GOT3 (cell line): ENCODE measurements at regions not wholly inside any gene's neighbourhood (a gene's known extent, or its start where the extent isn't known, plus 50 kb on each side); places are given as distances from the start of the nearest gene placed in this dataset.
"Not testable (repeated sequence)": the region's sequence is repeated elsewhere in the genome, so short reads cannot be mapped to it uniquely, and the experiment has no call there.

ENCODE experiments used
- DNase-seq: peaks from one replicate; lab custom pipeline; 2025; ENCODE audit warnings: mixed read lengths; lab: John Stamatoyannopoulos, UW

- no peak for DNase-seq
Measured at GRCh38 chr6:165782812-165783211, 119.8 kb upstream of the PDE10A start.

DNA sequence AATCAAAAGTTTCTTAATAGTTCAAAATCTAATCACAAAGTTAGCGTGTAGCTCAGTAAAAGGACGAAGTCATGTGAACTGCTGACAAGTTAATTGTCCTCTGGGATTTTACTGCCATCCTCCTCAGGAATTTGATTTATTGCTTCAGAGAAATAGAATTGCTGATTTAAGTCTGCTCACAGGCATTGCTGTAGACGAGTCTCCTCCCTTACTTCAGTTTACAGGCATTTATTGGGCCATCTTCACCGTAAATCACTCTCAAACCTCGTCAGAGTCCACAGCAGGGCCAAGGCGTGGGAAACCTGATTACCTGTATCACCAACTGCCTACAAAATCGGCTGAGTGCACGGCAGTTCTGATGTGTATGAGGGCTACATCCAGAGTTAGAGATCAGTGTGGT is 119.1 kb upstream of the PDE10A start:
- no peak for DNase-seq

- no peak for DNase-seq
Measured at GRCh38 chr6:165777680-165778079, 114.6 kb upstream of the PDE10A start.

- DNase-seq = no peak
Measured at GRCh38 chr6:165776691-165777090, 113.7 kb upstream of the PDE10A start.

DNA sequence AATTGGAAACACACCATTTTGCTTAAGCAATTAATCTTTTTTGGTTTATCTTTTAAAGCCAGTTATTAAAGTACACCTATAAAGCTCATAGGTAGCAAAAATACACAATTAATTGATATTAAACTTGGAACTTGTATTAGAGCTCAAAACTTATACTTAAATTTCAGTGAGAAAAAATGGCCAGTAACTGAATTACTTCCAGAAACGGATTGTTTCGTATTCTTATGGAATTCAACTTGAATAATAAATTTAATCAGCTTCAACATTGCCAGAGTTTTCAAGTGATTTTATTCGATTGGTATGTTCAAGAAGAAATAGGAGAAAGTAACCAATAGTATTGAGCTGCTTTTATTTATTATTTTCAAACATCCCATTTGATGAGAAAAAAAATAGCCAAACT is 112.7 kb upstream of the PDE10A start:
- no peak for DNase-seq

DNA sequence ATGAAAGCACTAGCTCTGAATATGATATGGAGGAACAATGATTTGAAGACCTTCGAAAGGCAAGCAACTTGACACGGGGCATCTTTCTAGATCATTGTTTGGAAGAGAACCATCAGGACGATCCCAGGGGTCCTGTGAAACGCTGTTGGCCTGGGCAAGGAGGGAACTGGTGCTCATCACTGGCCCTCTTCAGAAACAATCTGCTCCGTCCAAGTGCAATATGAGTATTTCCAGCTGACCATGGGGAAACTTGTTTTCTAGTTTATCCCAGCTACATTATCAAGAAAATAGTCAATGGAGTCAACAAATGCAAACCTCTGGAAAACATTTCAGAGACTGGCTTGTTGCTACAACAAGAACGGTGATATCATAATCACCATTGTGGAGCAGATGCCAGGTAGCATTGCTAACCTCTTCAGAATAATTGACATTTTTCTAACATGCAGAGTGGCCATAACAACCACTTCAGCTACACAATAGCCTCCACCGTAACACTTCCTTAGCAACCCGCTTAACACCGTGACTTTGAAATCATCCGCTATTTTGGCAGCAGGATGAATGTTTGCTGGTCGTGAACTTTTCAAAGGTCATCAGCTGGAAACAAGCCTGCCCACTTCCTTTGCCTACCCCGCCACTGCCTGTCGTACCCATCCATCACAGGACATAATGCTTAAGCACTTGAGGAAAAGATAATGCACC is 112.0 kb upstream of the PDE10A start:
- no peak for DNase-seq

DNA sequence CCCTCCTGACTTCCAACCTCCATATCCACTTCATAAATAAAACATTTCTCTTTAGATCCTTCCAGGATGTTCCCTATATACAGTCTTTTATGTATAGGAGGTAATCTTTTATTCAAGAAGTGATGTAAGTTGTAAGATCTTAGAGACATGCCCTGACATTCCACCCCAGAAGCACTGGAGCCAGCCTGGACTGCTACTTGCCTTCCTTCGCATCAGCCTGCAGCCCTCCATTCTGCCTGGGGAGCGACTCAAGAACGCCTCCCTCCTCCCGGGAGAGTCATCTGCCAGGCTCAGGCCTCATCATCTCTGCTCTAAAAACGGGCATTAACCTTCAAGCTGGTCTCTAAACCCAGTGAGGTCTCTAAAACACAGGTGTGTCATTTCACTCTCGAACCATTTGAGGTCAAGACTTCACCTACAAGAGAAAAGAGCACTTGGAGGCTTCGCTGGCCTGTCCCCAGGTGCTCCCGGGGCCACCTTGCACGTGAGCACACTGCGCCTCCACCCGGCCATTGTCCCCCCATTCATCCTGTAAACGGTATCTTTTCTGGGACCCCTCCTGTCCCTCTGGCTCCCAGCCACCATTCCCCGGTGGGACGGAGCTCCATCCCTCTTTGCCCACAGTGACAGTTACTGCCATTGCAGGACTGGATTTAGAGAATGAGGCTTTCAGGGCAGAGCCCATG is 107.5 kb upstream of the PDE10A start:
- no peak for DNase-seq

- no peak for DNase-seq
Measured at GRCh38 chr6:165769884-165770283, 106.8 kb upstream of the PDE10A start.

DNA sequence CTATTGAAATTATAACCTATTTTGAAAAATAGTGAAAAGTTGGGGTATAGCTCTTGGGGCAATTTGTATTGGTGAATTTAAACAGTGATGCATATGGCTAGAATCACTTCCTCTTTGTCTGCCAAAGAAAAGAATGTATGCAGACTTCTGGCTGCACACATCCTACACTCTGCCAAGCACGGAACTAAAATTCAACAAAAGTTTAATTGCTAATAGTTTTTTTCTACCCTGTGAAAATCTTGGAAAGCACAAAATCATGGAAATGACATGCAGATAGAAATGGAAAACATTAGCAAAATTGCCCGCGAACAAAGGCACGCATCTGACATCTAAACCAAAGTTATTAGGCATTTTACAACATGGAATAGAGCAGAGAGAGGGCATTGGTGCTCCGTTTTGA is 106.4 kb upstream of the PDE10A start:
- no peak for DNase-seq

DNA sequence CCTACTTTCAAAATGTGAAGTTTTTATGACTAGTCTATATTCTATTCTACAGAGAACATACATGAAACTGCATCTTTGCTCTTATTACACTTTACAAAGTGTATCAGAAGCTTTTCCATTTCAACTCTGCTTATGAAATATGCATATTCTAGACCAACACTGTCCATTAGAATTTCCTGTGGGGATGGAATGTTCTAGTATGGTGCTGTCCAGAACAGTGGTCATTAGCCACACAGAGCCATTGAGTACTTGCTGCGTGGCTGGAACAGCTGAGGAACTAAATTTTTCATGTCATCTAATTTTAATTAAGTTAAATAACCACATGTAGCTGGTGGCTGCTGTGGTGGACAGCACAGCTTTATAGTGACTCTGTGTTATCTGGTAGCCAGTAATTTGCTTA is 105.9 kb upstream of the PDE10A start:
- no peak for DNase-seq

DNA sequence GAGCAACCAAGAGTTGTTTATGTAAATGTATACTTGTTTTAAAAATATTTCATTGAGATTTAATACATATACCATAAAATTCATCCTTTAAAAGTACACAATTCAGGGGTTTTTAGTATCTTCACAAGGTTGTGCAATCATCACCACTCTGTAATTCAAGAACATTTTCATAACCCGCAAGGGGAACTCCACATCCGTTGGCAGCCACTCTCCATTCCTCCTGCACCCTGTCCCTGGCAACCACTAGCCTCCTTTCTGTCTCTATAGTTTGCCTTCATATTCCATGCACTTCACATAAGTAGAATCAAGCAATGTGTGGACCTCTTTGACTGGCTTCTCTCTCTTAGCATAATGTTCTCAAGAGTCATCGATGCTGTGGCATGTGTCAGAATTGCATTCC is 104.2 kb upstream of the PDE10A start:
- DNase-seq = no peak

DNA sequence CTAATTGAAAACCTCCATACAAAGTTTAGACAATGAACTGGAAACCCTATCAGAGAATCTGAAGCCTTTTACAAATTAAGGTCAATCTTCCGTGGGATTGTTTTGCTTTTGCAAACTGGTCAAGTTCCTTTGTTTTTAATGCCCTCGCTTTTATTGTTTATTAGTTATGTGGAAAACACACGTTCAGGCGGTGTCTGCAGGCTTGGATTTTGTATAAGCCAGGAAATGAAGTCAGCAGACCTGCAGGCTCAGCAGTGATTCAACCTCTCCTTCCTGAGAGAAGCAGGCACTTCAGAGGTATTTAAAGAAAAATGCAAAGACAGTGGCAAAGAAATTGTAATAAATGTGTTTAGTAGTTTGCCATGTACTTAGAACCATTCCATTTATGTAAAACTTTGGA is 103.4 kb upstream of the PDE10A start:
- no peak for DNase-seq

GRCh38 chr6:165766026-165766425 is 103.0 kb upstream of the PDE10A start:
- DNase-seq = no peak

GRCh38 chr6:165765256-165765655 is 102.2 kb upstream of the PDE10A start:
- not testable (repeated sequence) for DNase-seq

GRCh38 chr6:165762876-165763275 is 99.8 kb upstream of the PDE10A start:
- DNase-seq = no peak

- DNase-seq = no peak
Measured at GRCh38 chr6:165762125-165762524, 99.1 kb upstream of the PDE10A start.

GRCh38 chr6:165760803-165761185 is 97.8 kb upstream of the PDE10A start:
- no peak for DNase-seq

- no peak for DNase-seq
Measured at GRCh38 chr6:165760126-165760802, 97.2 kb upstream of the PDE10A start.

GRCh38 chr6:165758441-165758840 is 95.4 kb upstream of the PDE10A start:
- DNase-seq = no peak

DNA sequence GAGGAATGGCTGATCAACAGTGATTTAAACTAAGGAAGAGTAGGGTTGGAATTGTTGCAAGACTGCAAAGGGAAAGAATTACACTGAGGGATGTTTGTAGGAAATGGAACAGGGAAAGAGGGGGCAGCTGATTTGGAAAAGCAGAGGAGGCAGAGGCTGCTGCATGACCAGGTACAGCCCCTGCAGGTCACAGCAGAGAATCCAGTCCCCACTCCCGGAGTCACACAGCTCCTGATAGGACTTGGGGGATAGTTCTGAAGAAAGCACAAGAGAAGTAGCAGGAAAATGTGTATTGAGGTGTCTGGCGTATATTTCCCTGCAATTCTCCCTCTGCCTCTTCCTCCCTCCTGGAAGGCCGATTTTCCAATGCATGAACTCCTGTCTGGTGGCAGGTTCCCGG is 92.5 kb upstream of the PDE10A start:
- no peak for DNase-seq

GRCh38 chr6:165753506-165753905 is 90.5 kb upstream of the PDE10A start:
- DNase-seq = no peak

DNA sequence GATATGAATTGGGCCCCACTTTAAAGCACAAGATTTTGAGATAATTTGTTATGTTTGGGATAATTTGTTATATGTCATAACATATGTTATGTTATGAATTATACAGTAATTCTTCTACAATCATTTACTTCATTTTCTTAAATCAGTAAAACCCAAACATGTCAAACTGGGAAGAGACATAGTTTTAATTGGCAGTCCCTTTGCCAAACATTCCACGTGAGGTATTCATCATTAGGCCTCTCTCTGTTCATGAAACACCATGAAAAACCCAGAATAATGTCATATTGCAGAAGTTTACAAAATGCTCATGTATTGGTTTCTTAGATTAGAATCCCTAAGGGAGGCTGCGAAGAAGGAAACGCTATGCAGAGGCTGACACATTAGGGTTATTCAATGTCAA is 89.4 kb upstream of the PDE10A start:
- DNase-seq = no peak

DNA sequence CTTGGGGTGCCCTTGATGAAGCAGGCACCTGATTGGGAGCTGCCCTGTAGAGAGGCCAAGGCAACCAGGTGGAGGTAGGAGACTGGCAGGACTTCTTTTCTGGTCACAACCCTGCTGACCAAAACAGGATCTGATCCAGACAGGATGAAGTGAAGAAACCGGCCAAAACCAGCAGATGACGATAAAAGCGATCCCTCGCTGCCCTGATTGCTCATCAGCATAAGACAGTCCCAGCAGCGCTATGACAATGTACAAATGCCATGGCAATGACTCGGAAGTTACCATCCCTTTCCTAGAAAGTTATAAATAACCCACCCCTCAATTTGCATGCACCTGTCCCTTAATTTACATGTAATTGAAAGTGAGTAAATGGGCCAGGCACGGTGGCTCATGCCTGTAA is 88.4 kb upstream of the PDE10A start:
- DNase-seq = no peak
